HG03280 (cell line): ENCODE measurements at regions not wholly inside any gene's neighbourhood (a gene's known extent, or its start where the extent isn't known, plus 50 kb on each side); places are given as distances from the start of the nearest gene placed in this dataset.
"Not testable (repeated sequence)": the region's sequence is repeated elsewhere in the genome, so short reads cannot be mapped to it uniquely, and the experiment has no call there.

Source experiments
- ATAC-seq: cut with Tn5 transposase; IDR thresholded peaks from one replicate; pipeline ENCODE4 v1.9.1; 2021; ENCODE audit warnings: mild to moderate bottlenecking, moderate library complexity; ENCODE audit not compliant: unreplicated experiment

DNA sequence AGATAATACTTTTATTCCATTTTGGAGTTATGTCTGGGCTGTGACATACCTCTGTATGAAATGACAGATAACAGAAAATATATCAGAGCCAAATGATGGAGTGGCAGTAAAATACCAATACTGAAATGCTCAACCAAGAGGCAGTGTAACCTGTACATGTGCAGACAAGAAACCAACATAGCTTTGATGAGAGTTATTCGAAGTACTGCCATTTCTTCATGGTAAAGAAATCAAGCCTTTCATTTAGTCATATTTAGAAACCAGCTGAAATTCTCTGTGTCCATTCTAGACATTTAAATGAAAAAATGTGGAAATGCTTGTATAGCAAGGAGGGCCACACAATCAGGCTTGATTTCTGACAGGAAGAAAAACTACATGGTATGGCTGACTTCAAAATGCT, 127.1 kb upstream of the PTPRZ1 start:
- no peak for ATAC-seq

- ATAC-seq, result no peak
Measured at GRCh38 chr7:121744877-121745276, 128.1 kb upstream of the PTPRZ1 start.

- no peak for ATAC-seq
Measured at GRCh38 chr7:121744319-121744718, 128.6 kb upstream of the PTPRZ1 start.

- ATAC-seq, result no peak
Measured at GRCh38 chr7:121741896-121742295, 131.1 kb upstream of the PTPRZ1 start.

GRCh38 chr7:121739465-121739864, 133.5 kb upstream of the PTPRZ1 start:
- no peak for ATAC-seq

GRCh38 chr7:121730869-121731268, 142.1 kb upstream of the PTPRZ1 start:
- ATAC-seq, result no peak

DNA sequence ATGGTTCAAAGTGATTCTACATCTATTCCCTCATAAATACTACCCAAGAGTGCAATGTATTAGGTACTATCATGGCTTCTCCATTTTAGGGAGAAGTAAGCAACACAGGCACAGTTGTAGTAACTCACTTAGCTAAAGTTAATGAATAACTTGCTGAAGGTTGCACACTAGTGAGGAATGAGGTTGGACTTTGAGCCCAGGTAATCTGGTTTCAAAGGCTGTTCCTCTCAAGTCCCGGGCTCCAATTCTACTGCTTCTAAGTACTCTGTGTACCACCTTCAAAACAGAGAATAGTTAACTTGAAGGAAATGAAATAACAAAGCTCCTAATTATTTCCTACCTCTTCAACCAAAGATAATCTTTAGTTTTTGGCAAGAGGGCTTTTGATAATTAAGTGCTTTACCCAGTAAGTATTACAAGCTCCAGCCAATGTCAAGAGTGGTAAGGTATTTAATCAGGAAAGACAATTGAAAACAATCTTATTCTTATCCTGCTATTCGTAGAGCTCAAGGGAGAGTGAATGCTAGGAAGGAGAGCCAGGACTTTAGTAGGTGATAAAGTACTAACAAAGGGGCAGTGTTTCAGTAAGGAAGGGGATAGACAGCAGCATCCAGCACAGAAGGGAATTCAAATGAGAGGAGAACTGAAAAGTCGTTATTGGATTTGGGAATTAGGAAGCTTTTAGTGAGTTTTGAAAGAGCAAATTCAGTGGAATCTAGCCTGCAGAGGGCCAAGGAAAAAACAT, 158.2 kb upstream of the PTPRZ1 start:
- ATAC-seq, result no peak

GRCh38 chr7:121712961-121713360, 160.0 kb upstream of the PTPRZ1 start:
- not testable (repeated sequence) for ATAC-seq

- ATAC-seq, result no peak
Measured at GRCh38 chr7:121697731-121698316, 175.1 kb upstream of the PTPRZ1 start.

DNA sequence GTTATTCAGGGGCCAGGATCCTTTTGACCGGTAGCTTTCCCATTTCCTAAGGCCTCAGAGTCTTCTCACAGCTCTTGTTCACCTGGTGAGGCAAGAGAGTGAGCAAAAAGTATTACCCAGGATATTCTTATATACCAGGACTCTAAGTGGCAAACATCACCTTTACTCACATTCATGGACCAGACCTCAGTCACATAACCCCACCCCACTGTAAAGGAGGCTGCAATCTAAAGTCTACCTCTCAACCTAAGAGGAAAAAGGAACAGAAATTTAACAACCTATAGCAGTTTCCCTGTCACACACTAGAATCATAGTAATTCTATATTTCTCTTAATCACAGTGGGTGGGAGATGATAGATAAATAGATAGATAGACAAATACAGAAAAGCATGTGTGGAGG, 176.0 kb upstream of the PTPRZ1 start:
- ATAC-seq, result no peak

DNA sequence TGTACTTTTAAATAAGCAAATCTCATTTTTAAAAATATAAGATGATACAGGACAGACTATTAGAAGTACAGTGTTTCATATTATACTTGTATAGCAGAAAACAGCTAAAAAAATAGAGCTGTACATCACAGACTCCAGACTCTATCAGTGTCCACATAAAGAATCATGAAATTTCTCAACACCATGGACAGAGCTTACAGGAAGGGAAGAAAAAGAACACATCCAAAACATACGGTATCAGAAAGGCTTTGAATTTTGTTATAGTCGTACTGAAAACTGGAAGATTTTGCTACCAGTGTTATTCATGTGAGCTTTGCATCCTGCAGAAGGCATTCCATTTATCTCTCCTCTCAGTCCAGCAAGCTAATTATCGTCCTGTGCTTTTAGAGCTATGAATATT, 183.2 kb upstream of the PTPRZ1 start:
- ATAC-seq, result no peak

GRCh38 chr7:121681700-121682099, 191.3 kb upstream of the PTPRZ1 start:
- no peak for ATAC-seq

DNA sequence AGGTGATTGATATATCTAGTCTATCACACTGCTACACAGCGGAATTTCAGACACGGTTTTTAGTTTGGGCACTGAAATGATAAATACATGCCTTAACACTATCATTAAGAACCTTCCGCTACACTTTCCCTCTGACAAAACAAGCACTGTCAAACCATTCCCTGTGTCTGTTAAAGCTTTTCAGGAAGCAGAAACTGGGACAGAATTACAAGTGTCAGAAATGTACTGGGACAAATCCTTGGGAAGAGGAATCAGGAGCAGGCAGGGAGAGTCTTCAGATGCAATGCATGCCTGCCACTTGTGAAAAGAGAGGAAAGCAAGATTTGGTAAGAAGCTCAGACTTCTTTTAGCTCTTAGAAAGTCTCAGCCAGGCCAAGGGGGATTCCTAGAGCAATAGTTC, 196.8 kb upstream of the PTPRZ1 start:
- ATAC-seq, result no peak

GRCh38 chr7:121674455-121674854, 198.5 kb upstream of the PTPRZ1 start:
- not testable (repeated sequence) for ATAC-seq

DNA sequence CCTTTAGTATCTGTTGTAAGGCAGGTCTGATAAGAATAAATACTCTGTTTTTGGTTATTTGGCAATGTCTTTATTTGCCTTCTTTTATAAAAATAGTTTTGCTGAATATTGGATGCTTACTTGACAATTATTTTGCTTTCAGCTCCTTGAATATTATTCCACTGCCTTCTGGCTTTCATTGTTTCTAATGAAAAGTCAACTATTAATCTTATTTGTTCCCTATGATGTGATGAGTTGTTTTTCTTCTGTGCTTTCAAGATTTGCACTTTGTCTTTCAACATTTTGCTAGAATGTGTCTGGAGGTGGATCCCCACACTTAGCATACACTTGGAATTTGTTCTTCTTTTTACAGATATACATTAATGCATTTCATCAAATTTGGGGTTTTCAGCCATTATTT, 203.8 kb upstream of the PTPRZ1 start:
- no peak for ATAC-seq

DNA sequence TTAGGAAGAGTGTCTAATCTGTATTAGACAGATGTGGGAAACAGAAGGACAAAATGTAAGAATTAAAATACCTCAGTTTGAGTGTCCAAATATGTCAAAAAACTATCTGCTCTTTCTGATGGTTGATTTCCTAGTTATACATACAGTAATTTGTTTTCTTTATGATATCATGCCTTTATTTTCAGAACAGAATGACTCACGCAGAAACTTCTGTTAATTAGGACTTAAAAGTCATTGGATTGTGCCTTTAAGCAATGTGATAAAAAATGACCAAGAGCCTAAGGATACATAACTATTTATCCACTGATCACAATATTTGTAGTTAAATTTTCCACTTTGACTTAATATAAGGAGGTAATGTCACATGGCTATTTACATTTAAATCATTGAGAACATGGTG, 206.7 kb upstream of the PTPRZ1 start:
- ATAC-seq, result no peak

GRCh38 chr7:121643320-121643719, 229.6 kb upstream of the PTPRZ1 start:
- no peak for ATAC-seq

GRCh38 chr7:121639705-121640104, 233.3 kb upstream of the PTPRZ1 start:
- ATAC-seq, result no peak

DNA sequence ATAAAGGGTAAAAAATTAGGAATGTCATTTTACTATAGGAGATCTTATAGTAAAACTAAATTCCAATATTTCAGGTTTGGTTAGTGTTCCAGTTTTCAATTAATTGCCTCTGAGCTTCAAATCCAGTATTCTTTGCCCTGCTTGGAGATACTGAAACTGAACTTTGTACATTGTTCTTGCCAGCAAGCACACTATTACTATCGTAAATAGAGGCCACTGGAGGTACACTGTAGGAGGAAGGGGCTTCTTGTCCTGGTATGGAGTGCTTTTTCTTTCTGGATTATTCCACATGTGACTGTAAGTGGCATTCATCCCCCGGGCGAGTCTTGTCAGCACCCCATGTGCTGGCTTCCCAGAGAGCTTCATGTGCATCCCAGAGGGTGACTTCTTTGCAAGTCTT, 234.7 kb upstream of the PTPRZ1 start:
- no peak for ATAC-seq

DNA sequence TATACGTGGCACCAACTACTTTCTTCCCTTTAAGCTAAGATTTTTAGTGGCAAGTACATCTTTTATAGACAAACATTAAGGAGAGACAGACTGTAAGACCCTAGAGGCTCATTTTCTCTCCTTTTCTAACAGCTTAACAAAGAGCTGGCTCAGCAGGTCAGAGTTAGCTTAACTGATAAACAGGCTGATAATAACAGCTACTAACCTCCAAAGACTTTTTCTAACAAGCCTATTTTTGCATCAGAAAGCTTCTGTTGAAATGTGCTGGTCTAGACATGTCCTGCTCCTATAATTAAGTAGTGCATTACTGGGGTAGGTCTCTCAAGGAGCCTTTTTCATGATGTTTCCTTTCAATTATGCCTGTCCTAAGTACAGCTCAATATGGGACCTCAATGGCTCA, 238.2 kb upstream of the FAM3C start:
- no peak for ATAC-seq

- no peak for ATAC-seq
Measured at GRCh38 chr7:121633186-121633585, 237.1 kb upstream of the FAM3C start.

DNA sequence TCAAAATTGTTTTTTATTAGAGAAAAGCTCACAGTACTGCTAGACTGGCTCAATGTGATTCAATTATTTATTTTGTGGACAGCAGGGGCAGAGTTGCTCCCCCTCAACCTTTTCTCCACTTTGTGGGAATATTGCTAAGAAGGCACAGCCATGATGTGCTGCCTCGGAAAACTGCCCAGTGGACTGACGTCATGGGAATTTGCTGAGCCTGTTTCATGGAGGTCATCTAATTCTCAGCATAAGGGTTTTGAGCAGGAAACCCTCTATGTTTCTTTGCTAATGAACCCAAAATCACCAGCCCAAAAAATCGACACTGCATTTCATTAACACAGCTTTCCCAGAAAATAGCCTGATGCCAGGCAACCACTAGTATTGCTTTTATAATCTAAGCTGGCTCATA, 228.8 kb upstream of the FAM3C start:
- ATAC-seq, result no peak
